ENCODE measurements at regions not wholly inside any gene's neighbourhood (a gene's known extent, or its start where the extent isn't known, plus 50 kb on each side); places are given as distances from the start of the nearest gene placed in this dataset.

DNA sequence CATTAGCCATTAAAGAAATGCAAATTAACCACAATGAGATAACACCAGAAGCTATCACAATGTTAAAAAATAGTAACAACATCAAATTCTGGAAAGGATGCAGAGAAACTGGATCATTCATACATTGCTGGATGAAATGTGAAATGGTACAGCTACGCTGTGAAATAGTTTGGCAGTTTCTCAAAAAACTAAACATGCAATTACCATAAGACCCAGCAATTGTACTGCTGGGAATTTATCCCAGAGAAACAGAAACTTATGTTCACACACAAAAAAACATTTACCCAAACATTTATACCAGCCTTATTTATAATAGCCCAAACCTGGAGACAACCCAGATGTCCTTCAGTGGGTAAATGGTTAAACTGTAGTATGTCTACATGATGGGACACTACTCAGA lies 592.9 kb downstream of the ZNF608 start:
- Histone ChIP-seq H3K36me3 (no peaks in the 10 kb centered on the region), H3K27ac (no peak overlapping the region), H3K9me3 (peaks cover 2 to 47% (median 24%) of the 10 kb centered on the region in 12 donors), H3K4me1 (peaks cover 0 to 5% (median 0%) of the 10 kb centered on the region in 12 donors), H3K27me3 (no peaks in the 10 kb centered on the region), H3K4me3 (no peak overlapping the region)
- no peak for ATAC-seq
- DNase-seq, result no peak
- no peak for TF ChIP-seq POLR2A (IDR thresholded peaks at IDR 0.05)
- TF ChIP-seq, protein P1, sequence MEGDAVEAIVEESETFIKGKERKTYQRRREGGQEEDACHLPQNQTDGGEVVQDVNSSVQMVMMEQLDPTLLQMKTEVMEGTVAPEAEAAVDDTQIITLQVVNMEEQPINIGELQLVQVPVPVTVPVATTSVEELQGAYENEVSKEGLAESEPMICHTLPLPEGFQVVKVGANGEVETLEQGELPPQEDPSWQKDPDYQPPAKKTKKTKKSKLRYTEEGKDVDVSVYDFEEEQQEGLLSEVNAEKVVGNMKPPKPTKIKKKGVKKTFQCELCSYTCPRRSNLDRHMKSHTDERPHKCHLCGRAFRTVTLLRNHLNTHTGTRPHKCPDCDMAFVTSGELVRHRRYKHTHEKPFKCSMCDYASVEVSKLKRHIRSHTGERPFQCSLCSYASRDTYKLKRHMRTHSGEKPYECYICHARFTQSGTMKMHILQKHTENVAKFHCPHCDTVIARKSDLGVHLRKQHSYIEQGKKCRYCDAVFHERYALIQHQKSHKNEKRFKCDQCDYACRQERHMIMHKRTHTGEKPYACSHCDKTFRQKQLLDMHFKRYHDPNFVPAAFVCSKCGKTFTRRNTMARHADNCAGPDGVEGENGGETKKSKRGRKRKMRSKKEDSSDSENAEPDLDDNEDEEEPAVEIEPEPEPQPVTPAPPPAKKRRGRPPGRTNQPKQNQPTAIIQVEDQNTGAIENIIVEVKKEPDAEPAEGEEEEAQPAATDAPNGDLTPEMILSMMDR (IDR thresholded peaks at IDR 0.05), result no peak
- intact Hi-C loops (cut with DNase I), result no loop called here
- 91 to 95% (median 94%) methylated on average over 1 of the region's 1 CpG for whole genome bisulfite sequencing, 4 donors

DNA sequence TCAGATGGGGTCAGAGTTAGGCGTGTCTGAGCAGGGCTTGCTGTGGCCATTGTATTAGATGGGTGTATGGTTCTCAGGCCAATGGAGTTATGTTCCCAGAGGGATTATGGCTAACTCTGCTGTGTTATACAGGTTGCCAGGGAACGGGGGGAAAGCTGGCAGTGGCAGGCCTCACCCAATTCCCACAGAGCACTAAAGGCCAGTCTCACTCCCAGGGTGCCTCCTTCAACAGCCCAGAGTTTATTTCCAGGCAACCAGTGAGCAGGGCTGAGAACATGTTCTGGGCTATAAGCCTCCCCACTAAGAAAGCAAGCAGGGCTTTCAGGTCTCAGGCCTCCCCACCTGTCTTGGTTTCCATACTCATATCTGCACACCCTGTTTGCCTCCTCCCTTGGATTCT lies 597.9 kb downstream of the ZNF608 start:
- H3K27me3 ChIP-seq, result no peaks in the 10 kb centered on the region
- 96 to 97% (median 97%) methylated on average over 2 of the region's 2 CpGs for WGBS, 4 donors
- DNase-seq (no peak), ATAC-seq (no peak)
- intact Hi-C loops (cut with DNase I), result no loop called here
- TF ChIP-seq, protein P1 (IDR thresholded peaks at IDR 0.05), result no peak
- no peak for TF ChIP-seq POLR2A (IDR thresholded peaks at IDR 0.05)
- no peak overlapping the region for H3K4me3 ChIP-seq
- no peaks in the 10 kb centered on the region for H3K4me1 ChIP-seq
- H3K9me3 ChIP-seq, result peaks cover 0 to 30% (median 2%) of the 10 kb centered on the region in 12 donors
- no peak overlapping the region for H3K27ac ChIP-seq
- H3K36me3 ChIP-seq, result no peaks in the 10 kb centered on the region

DNA sequence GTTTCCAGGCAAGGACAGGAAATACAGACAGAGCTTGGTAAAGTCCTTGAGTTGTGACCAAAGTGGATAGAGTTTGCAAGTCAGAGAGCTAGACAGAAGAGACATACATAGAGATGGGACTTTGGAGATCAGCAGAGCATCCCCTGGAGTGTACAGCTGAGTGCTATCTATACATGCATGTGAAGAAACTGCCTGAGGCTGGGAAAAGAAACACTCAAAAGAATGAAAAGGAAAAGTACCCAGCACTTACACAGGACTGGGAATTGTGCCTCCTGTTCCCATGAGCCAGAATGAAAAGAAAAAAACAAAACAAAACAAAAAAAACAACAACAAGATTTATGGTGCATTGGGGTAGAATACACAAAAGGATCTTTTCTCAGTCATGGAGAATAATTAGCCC lies 606.4 kb downstream of the ZNF608 start:
- TF ChIP-seq, protein P1 (IDR thresholded peaks at IDR 0.05), result no peak
- no peak for TF ChIP-seq POLR2A (IDR thresholded peaks at IDR 0.05)
- no peaks in the 10 kb centered on the region for H3K27me3 ChIP-seq
- peaks cover 0 to 5% (median 0%) of the 10 kb centered on the region in 12 donors for H3K4me1 ChIP-seq
- peak overlapping the region in 4 of 12 donors; percentile 10 to 48 (median 20) for H3K27ac ChIP-seq
- intact Hi-C loops (cut with DNase I), result no loop called here
- no peak overlapping the region for H3K4me3 ChIP-seq
- H3K9me3 ChIP-seq, result peaks cover 0 to 8% (median 0%) of the 10 kb centered on the region in 12 donors
- no peak for DNase-seq
- H3K36me3 ChIP-seq, result no peaks in the 10 kb centered on the region
- peak in 1 of 4 donors; percentile 24 for ATAC-seq

DNA sequence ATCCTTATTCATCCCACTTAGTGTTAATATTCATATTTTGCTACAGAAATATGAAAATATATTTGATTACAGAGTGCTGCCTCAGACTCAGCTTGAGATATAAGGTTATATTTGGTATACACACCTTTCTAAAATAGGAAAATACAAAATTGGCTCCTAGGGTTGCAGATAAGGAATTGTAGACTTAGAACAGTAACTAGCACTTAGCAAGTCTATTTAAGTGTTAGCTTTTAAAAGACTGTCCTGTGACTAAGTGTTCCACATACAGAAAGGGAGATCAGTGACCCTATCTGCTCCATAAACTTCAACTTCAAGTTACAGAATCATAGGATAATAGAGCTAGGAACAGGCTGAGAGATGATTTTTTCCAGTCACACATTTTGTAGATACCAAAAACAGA lies 607.0 kb downstream of the ZNF608 start:
- DNase-seq, result no peak
- no peaks in the 10 kb centered on the region for H3K27me3 ChIP-seq
- H3K36me3 ChIP-seq, result no peaks in the 10 kb centered on the region
- peaks cover 0 to 5% (median 0%) of the 10 kb centered on the region in 12 donors for H3K4me1 ChIP-seq
- intact Hi-C loops (cut with DNase I), result loop anchor here in 1 of 10 donors (10.0 kb wide), 1 partner anchor 605 kb away; the partner anchor contains the start of gene ZNF608
- ATAC-seq, result peak; percentile 69 to 94 (median 90)
- peaks cover 0 to 8% (median 0%) of the 10 kb centered on the region in 12 donors for H3K9me3 ChIP-seq
- H3K27ac ChIP-seq, result peak overlapping the region in 4 of 12 donors; percentile 10 to 48 (median 20)
- no peak overlapping the region for H3K4me3 ChIP-seq
- TF ChIP-seq, protein P1 (IDR thresholded peaks at IDR 0.05), result no peak
- TF ChIP-seq POLR2A (IDR thresholded peaks at IDR 0.05), result no peak
